Upper lobe of left lung (tissue), 6 donors: ENCODE measurements at regions not wholly inside any gene's neighbourhood (a gene's known extent, or its start where the extent isn't known, plus 50 kb on each side); places are given as distances from the start of the nearest gene placed in this dataset.

Source experiments
- ATAC-seq, 2 donors: fragments of 200-7000 bp; cut with Tn5 transposase; one replicate each; pipeline ENCODE4 v1.9.1; 2022; ENCODE audit warnings: mild to moderate bottlenecking in 2 of 2, moderate library complexity in 2 of 2; ENCODE audit not compliant: low FRiP score in 2 of 2
- DNase-seq, 2 donors: peaks; one replicate each; pipeline ENCODE4 v3.0.0-alpha.2; 2019 to 2020
- H3K27ac ChIP-seq, 4 donors: fragments of 200-600 bp; sonication (generic); one replicate each; pipeline ENCODE4 v1.5.1; 2016 to 2019
- H3K27me3 ChIP-seq, 4 donors: fragments of 200-600 bp; sonication (generic); one replicate each; pipeline ENCODE4 v1.5.1; 2017 to 2019
- H3K36me3 ChIP-seq, 4 donors: fragments of 200-600 bp; sonication (generic); one replicate each; pipeline ENCODE4 v1.5.1; 2016 to 2019
- H3K4me1 ChIP-seq, 4 donors: fragments of 200-600 bp; sonication (generic); one replicate each; pipeline ENCODE4 v1.5.1; 2018 to 2019
- H3K4me3 ChIP-seq, 4 donors: fragments of 200-600 bp; sonication (generic); one replicate each; pipeline ENCODE4 v1.5.1; 2017 to 2019; ENCODE audit warnings: mild to moderate bottlenecking in 2 of 4, moderate library complexity in 1 of 4
- H3K9me3 ChIP-seq, 4 donors: fragments of 200-600 bp; sonication (generic); one replicate each; pipeline ENCODE4 v1.5.1; 2018 to 2019
- CTCF ChIP-seq, 6 experiments: fragments of 450-650 bp in 4 of 6; fragments of 200-600 bp in 2 of 6; sonication (generic) in 2 of 6; IDR thresholded peaks; one replicate each; pipeline ENCODE4 v1.5.1; 2016 to 2019; ENCODE audit warnings: antibody characterized with exemption in 6 of 6
- EP300 ChIP-seq, 4 donors: sonication (generic); formaldehyde crosslinking; IDR thresholded peaks; one replicate each; pipeline ENCODE4 v1.5.1; 2017; ENCODE audit warnings: antibody characterized with exemption in 4 of 4, control low read depth in 2 of 4
- POLR2A ChIP-seq, 4 donors: fragments of 450-650 bp; IDR thresholded peaks; one replicate each; pipeline ENCODE4 v1.5.1; 2016 to 2017; ENCODE audit warnings: antibody characterized with exemption in 4 of 4, mild to moderate bottlenecking in 2 of 4
- POLR2AphosphoS5 ChIP-seq, 2 donors: sonication (generic); formaldehyde crosslinking; IDR thresholded peaks; one replicate each; pipeline ENCODE4 v1.5.1; 2017; ENCODE audit warnings: antibody characterized with exemption in 2 of 2
- WGBS, 2 donors: methylation state at CpG; one replicate each; pipeline ENCODE4 v1.1.5; 2017 to 2018; 5-methylcytosine and 5-hydroxymethylcytosine counted together
- donor health status: DM: no; HTN: no; CAD: no; lungs with moderate emphysema.
- donor health status: DM: no; HTN: yes; CAD: no; lungs with severe emphysema.

GRCh38 chr13:75174481-75174880 is 307.5 kb downstream of the TBC1D4 start:
- Histone ChIP-seq H3K27ac (no peak overlapping the region), H3K27me3 (no peaks in the 10 kb centered on the region), H3K4me3 (no peak overlapping the region), H3K4me1 (no peaks in the 10 kb centered on the region), H3K36me3 (no peaks in the 10 kb centered on the region), H3K9me3 (no peaks in the 10 kb centered on the region)
- ATAC-seq (no peak), DNase-seq (no peak)
- TF ChIP-seq POLR2AphosphoS5 (IDR thresholded peaks at IDR 0.05) = no peak
- no peak for TF ChIP-seq CTCF (IDR thresholded peaks at IDR 0.05)
- no peak for TF ChIP-seq EP300 (IDR thresholded peaks at IDR 0.05)
- no peak for TF ChIP-seq POLR2A (IDR thresholded peaks at IDR 0.05)
- 70 to 71% methylated on average over 3 of the region's 3 CpGs for WGBS, 2 donors

DNA sequence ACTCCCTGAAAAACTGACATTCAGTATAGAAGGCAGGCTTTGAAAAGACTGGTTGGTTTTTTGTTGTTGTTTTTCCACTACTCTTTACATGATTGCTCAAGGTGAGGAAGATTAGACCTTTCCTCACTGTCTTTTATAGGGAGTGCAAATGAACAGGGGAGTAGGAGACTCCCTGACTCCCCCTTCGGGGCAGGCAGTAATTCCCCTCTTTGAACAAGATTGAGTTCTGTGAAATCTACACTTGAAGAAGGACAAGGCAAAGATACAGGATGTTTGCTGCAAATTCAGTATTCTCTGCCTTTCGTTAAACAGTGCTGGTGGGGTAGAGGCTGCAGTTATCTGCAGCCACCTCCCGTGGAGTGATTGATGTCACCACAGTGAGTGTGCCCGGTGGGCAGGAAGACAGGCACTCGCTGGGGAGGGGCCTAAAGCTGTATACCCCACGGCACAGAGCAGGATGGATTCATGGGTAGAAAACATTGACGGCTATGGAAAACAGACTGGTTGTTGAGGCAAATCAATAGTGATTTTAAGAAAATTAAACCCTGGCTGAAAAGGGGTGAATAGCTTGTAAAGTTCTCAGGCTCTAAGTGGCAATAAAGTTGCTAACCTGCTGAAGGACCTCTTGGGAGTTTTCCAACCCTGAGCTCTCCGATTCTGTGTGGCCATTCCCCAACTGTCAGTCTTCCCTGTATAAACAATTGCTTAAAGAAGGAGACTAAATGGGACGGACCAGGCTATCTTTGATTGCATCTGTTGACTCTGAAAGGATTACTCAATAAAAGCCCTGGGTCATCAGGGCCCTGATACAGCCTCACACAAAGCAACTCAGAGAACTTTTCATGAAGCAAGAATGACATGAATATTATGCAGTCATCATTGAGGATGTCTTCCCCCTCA is 308.3 kb downstream of the TBC1D4 start:
- Histone ChIP-seq H3K4me3 (no peak overlapping the region), H3K27ac (no peak overlapping the region), H3K9me3 (no peaks in the 10 kb centered on the region), H3K4me1 (no peaks in the 10 kb centered on the region), H3K36me3 (no peaks in the 10 kb centered on the region), H3K27me3 (no peaks in the 10 kb centered on the region)
- DNase-seq (no peak), ATAC-seq (no peak)
- no peak for TF ChIP-seq POLR2A (IDR thresholded peaks at IDR 0.05)
- no peak for TF ChIP-seq POLR2AphosphoS5 (IDR thresholded peaks at IDR 0.05)
- TF ChIP-seq EP300 (IDR thresholded peaks at IDR 0.05) = no peak
- no peak for TF ChIP-seq CTCF (IDR thresholded peaks at IDR 0.05)
- WGBS, 2 donors = 22 to 29% methylated on average over 9 of the region's 9 CpGs

DNA sequence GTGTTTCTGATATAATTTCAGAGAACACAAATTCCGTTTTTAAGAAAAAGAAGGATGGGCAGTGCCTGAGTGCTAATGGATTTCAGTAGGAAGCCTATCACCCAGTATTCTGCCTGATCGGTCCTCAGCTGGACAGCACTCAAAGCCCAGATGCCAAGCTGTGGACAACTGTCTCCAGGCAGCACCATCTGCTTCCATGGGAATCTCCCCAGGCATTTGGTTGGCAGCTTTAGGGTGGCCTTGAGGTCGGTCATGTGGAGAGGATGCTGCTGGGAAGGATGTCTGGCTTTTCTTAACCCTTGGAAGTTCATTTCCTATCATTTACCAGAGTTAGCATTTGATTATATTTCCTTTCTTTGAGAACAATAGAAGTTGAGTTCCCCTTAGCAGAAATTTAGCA is 311.7 kb downstream of the TBC1D4 start:
- 49 to 71% methylated on average over 3 of the region's 3 CpGs for WGBS, 2 donors
- no peaks in the 10 kb centered on the region for H3K27me3 ChIP-seq
- no peak overlapping the region for H3K4me3 ChIP-seq
- no peaks in the 10 kb centered on the region for H3K36me3 ChIP-seq
- no peaks in the 10 kb centered on the region for H3K9me3 ChIP-seq
- no peaks in the 10 kb centered on the region for H3K4me1 ChIP-seq
- no peak overlapping the region for H3K27ac ChIP-seq
- TF ChIP-seq POLR2A (IDR thresholded peaks at IDR 0.05) (no peak), POLR2AphosphoS5 (IDR thresholded peaks at IDR 0.05) (no peak), EP300 (IDR thresholded peaks at IDR 0.05) (no peak), CTCF (IDR thresholded peaks at IDR 0.05) (no peak)
- ATAC-seq = no peak
- DNase-seq = no peak

DNA sequence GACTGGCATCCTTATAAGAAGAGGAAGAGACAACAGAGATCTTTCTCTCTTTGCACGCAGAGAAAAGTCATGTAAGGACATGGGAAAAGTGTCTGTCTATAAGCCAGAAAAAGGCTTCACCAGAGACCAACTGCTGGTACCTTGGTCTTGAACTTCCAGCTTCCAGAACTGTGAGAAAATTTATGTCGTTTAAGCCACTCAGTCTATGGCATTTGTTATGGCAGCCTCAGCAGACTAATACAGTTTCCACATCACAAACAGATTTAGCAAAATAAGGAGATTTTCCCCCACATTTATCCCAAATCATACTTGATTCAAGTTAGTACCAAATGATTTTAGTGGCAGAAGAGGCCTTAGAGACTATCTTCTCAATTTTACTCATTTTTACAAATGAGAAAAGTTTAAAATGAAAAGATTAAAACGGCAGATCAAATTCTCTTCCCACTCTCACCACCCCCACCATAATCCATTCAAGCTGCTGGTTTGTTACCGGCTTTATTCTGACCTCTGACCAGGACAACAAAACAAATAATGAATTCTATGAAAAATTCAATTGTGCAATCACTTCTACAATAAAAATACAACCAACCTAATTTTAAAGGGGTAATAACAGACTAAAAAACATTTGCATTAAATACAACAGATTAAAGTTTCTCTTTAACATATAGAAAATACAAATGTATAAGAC is 316.3 kb downstream of the TBC1D4 start:
- H3K36me3 ChIP-seq = no peaks in the 10 kb centered on the region
- ATAC-seq = no peak
- TF ChIP-seq EP300 (IDR thresholded peaks at IDR 0.05) = no peak
- no peak for TF ChIP-seq POLR2A (IDR thresholded peaks at IDR 0.05)
- TF ChIP-seq POLR2AphosphoS5 (IDR thresholded peaks at IDR 0.05) = no peak
- no peak for TF ChIP-seq CTCF (IDR thresholded peaks at IDR 0.05)

More for the DNA sequence above, 316.3 kb downstream of the TBC1D4 start:
- H3K27me3 ChIP-seq = no peaks in the 10 kb centered on the region
- 77 to 80% methylated on average over 4 of the region's 4 CpGs for WGBS, 2 donors
- no peaks in the 10 kb centered on the region for H3K4me1 ChIP-seq
- no peak overlapping the region for H3K27ac ChIP-seq
- DNase-seq = no peak
- H3K9me3 ChIP-seq = no peaks in the 10 kb centered on the region
- no peak overlapping the region for H3K4me3 ChIP-seq
